CD4-positive, alpha-beta T cell (primary cell): ENCODE measurements at regions not wholly inside any gene's neighbourhood (a gene's known extent, or its start where the extent isn't known, plus 50 kb on each side); places are given as distances from the start of the nearest gene placed in this dataset.

Experiments used
- ATAC-seq: fragments of 200-7000 bp; cut with Tn5 transposase; one replicate; pipeline ENCODE4 v1.10.0; 2022; ENCODE audit warnings: mild to moderate bottlenecking; ENCODE audit not compliant: poor library complexity
- CTCF ChIA-PET: fragments of 350-600 bp; sonication (Branson Sonifier 250); formaldehyde crosslinking; loops from one replicate; lab custom pipeline; 2021; ENCODE audit warnings: antibody characterized with exemption, inconsistent platforms; lab: Charles Lee
- POLR2A ChIA-PET: fragments of 350-600 bp; sonication (Branson Sonifier 250); formaldehyde crosslinking; loops from one replicate; lab custom pipeline; 2021; ENCODE audit warnings: antibody characterized with exemption, inconsistent platforms; lab: Charles Lee
- DNase-seq, 14 experiments: peaks; one replicate each; pipeline ENCODE4 v3.0.0-alpha.2; 2013 to 2020; ENCODE audit warnings: mixed read lengths in 2 of 14
- H3K27ac ChIP-seq, 2 donors: one replicate each; pipeline versions ENCODE4 v1.5.1 to v1.7.0; 2013; ENCODE audit warnings: low read length in 2 of 2, low read depth in 1 of 2, mild to moderate bottlenecking in 1 of 2
- H3K27me3 ChIP-seq, 2 experiments: 1 replicate in 1 of 2; 2 replicates in 1 of 2; pipeline versions ENCODE4 v1.6.1 to v1.7.0; 2013; ENCODE audit warnings: low read length in 2 of 2, control low read depth in 1 of 2, mild to moderate bottlenecking in 1 of 2, moderate library complexity in 1 of 2; ENCODE audit not compliant: insufficient read depth in 2 of 2, control insufficient read depth in 1 of 2
- H3K36me3 ChIP-seq: one replicate; pipeline ENCODE4 v1.6.1; 2013; ENCODE audit warnings: low read length, control low read depth; ENCODE audit not compliant: insufficient read depth
- H3K4me1 ChIP-seq: one replicate; pipeline ENCODE4 v1.6.1; 2013; ENCODE audit warnings: low read length, control low read depth; ENCODE audit not compliant: insufficient read depth
- H3K4me3 ChIP-seq: one replicate; pipeline ENCODE4 v1.5.1; 2013; ENCODE audit warnings: mild to moderate bottlenecking, low read length, moderate library complexity
- H3K9me3 ChIP-seq, 2 experiments: 1 replicate in 1 of 2; 2 replicates in 1 of 2; pipeline versions ENCODE4 v1.6.1 to v1.7.0; 2013; ENCODE audit warnings: low read length in 2 of 2, mild to moderate bottlenecking in 2 of 2, control low read depth in 1 of 2, moderate library complexity in 1 of 2; ENCODE audit not compliant: control insufficient read depth in 1 of 2, insufficient read depth in 1 of 2
- H3K27ac Mint-ChIP-seq: one replicate; pipeline ENCODE4 v1.8.0; 2020; ENCODE audit warnings: mixed read lengths
- H3K27me3 Mint-ChIP-seq: one replicate; pipeline ENCODE4 v1.8.0; 2021; ENCODE audit warnings: mixed read lengths
- H3K36me3 Mint-ChIP-seq: one replicate; pipeline ENCODE4 v1.8.0; 2021; ENCODE audit warnings: low read depth, mixed read lengths
- H3K4me1 Mint-ChIP-seq: one replicate; pipeline ENCODE4 v1.8.0; 2021; ENCODE audit warnings: low read depth, mixed read lengths
- H3K4me3 Mint-ChIP-seq: one replicate; pipeline ENCODE4 v1.8.0; 2020; ENCODE audit warnings: mild to moderate bottlenecking, mixed read lengths
- H3K9me3 Mint-ChIP-seq: one replicate; pipeline ENCODE4 v1.8.0; 2020; ENCODE audit warnings: mixed read lengths
- intact Hi-C, 2 experiments: fragments of 100-400 bp; cut with DNase I in 1 of 2; cut with micrococcal nuclease in 1 of 2; formaldehyde crosslinking; loops; one replicate each; pipeline versions ENCODE4 v1.15.1 to v1.9.0; 2023 to 2025; cut with DNase I, micrococcal nuclease
- TF ChIP-seq, protein P1 (sequence below): fragments of 200-600 bp; IDR thresholded peaks from one replicate; pipeline ENCODE4 v1.8.0; 2022; ENCODE audit warnings: antibody characterized with exemption, mild to moderate bottlenecking

GRCh38 chr5:3904584-3904983 is 309.0 kb downstream of the IRX1 start:
- ATAC-seq (no peak), DNase-seq (no peak)
- Histone ChIP-seq H3K27ac (no peak overlapping the region), H3K36me3 (no peaks in the 10 kb centered on the region), H3K4me3 (no peak overlapping the region), H3K27me3 (no peaks in the 10 kb centered on the region), H3K9me3 (peaks cover 0 to 23% of the 10 kb centered on the region in 2 experiments), H3K4me1 (no peaks in the 10 kb centered on the region)
- H3K4me1 Mint-ChIP-seq = no peaks in the 10 kb centered on the region
- ChIA-PET POLR2A (no interaction called here), CTCF (no interaction called here)
- intact Hi-C loops = no loop called here
- no peak overlapping the region for H3K4me3 Mint-ChIP-seq
- TF ChIP-seq, protein P1, sequence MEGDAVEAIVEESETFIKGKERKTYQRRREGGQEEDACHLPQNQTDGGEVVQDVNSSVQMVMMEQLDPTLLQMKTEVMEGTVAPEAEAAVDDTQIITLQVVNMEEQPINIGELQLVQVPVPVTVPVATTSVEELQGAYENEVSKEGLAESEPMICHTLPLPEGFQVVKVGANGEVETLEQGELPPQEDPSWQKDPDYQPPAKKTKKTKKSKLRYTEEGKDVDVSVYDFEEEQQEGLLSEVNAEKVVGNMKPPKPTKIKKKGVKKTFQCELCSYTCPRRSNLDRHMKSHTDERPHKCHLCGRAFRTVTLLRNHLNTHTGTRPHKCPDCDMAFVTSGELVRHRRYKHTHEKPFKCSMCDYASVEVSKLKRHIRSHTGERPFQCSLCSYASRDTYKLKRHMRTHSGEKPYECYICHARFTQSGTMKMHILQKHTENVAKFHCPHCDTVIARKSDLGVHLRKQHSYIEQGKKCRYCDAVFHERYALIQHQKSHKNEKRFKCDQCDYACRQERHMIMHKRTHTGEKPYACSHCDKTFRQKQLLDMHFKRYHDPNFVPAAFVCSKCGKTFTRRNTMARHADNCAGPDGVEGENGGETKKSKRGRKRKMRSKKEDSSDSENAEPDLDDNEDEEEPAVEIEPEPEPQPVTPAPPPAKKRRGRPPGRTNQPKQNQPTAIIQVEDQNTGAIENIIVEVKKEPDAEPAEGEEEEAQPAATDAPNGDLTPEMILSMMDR = no peak
- no peak overlapping the region for H3K27ac Mint-ChIP-seq
- H3K36me3 Mint-ChIP-seq = no peaks in the 10 kb centered on the region
- no peaks in the 10 kb centered on the region for H3K27me3 Mint-ChIP-seq
- H3K9me3 Mint-ChIP-seq = no peaks in the 10 kb centered on the region

- TF ChIP-seq, protein P1 = no peak
- Histone ChIP-seq H3K4me3 (no peak overlapping the region), H3K9me3 (peaks cover 0 to 28% of the 10 kb centered on the region in 2 experiments), H3K4me1 (no peaks in the 10 kb centered on the region), H3K27ac (no peak overlapping the region), H3K27me3 (no peaks in the 10 kb centered on the region), H3K36me3 (no peaks in the 10 kb centered on the region)
- ATAC-seq = no peak
- ChIA-PET CTCF (no interaction called here), POLR2A (no interaction called here)
- H3K36me3 Mint-ChIP-seq = no peaks in the 10 kb centered on the region
- no peak overlapping the region for H3K27ac Mint-ChIP-seq
- H3K4me3 Mint-ChIP-seq = no peak overlapping the region
- no peaks in the 10 kb centered on the region for H3K9me3 Mint-ChIP-seq
- H3K4me1 Mint-ChIP-seq = no peaks in the 10 kb centered on the region
- no peak for DNase-seq
- no peaks in the 10 kb centered on the region for H3K27me3 Mint-ChIP-seq
- intact Hi-C loops = no loop called here
Measured at GRCh38 chr5:3905031-3905430, 309.4 kb downstream of the IRX1 start.

GRCh38 chr5:3905521-3905920 is 309.9 kb downstream of the IRX1 start:
- Histone ChIP-seq H3K4me3 (no peak overlapping the region), H3K36me3 (no peaks in the 10 kb centered on the region), H3K9me3 (peaks cover 0 to 32% of the 10 kb centered on the region in 2 experiments), H3K27me3 (no peaks in the 10 kb centered on the region), H3K4me1 (no peaks in the 10 kb centered on the region), H3K27ac (no peak overlapping the region)
- TF ChIP-seq, protein P1 = no peak
- no peaks in the 10 kb centered on the region for H3K9me3 Mint-ChIP-seq
- no peak for DNase-seq
- no peak overlapping the region for H3K4me3 Mint-ChIP-seq
- ATAC-seq = no peak
- H3K36me3 Mint-ChIP-seq = no peaks in the 10 kb centered on the region
- ChIA-PET CTCF (no interaction called here), POLR2A (no interaction called here)
- no peak overlapping the region for H3K27ac Mint-ChIP-seq
- H3K4me1 Mint-ChIP-seq = no peaks in the 10 kb centered on the region
- H3K27me3 Mint-ChIP-seq = no peaks in the 10 kb centered on the region
- intact Hi-C loops = no loop called here
